ENCODE measurements at regions not wholly inside any gene's neighbourhood (a gene's known extent, or its start where the extent isn't known, plus 50 kb on each side); places are given as distances from the start of the nearest gene placed in this dataset.

DNA sequence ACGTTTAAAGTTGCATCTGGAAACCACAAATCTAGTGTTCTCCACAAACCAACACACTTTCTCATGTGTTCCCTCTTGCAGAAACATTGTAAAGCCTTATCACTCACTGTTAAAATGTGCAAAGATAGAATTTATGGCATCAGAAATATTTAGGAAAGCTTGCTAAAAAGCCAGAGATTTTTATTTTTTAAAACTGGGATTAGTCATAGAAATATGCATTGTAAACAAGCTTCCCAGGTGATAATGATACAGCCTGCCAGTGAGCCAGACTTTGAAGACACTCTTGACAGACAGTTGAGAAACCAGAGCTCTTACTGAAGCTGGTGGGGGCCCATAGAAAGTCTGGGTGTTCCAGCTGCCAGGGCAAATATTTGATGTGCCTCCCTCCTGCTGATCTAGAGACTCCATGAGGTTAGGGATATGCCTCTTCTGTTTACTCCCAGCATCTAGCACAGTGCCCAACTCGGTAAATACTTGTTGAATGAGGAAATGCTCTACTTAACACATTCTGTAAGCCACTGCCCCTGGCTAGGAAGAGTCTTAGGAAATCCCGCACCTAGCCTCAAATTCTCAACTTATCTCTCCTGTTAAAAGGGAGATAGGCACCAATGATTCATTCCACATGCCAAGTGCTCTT is 179.0 kb upstream of the RASGEF1B start:
- no peak overlapping the region for H3K27ac ChIP-seq (ENCODE audit: control insufficient read depth, insufficient read depth, low read length)
- no peak overlapping the region for H3K4me2 ChIP-seq (ENCODE audit: control insufficient read depth, extremely low read depth, insufficient read depth, low read depth, low read length)
- H3K36me3 ChIP-seq (ENCODE audit: control insufficient read depth in 2 of 2, extremely low read depth in 1 of 2, insufficient read depth in 2 of 2, low read length in 2 of 2), result no peaks in the 10 kb centered on the region
- DNase-seq (ENCODE audit: low read depth, low spot score) (no peak), FAIRE-seq (no peak)
- H3K9me1 ChIP-seq (ENCODE audit: control insufficient read depth, extremely low read depth, insufficient read depth, low read length), result no peaks in the 10 kb centered on the region
- H2AFZ ChIP-seq (ENCODE audit: control insufficient read depth, low read length), result no peak overlapping the region
- dilution Hi-C loops (cut with MboI; ENCODE audit: extremely low pct_ligation_motif_present, low sequenced_read_pairs), result no loop called here
- TF ChIP-seq EZH2 (IDR thresholded peaks at IDR 0.05; ENCODE audit: low read length), result no peak
- TF ChIP-seq, protein P1, sequence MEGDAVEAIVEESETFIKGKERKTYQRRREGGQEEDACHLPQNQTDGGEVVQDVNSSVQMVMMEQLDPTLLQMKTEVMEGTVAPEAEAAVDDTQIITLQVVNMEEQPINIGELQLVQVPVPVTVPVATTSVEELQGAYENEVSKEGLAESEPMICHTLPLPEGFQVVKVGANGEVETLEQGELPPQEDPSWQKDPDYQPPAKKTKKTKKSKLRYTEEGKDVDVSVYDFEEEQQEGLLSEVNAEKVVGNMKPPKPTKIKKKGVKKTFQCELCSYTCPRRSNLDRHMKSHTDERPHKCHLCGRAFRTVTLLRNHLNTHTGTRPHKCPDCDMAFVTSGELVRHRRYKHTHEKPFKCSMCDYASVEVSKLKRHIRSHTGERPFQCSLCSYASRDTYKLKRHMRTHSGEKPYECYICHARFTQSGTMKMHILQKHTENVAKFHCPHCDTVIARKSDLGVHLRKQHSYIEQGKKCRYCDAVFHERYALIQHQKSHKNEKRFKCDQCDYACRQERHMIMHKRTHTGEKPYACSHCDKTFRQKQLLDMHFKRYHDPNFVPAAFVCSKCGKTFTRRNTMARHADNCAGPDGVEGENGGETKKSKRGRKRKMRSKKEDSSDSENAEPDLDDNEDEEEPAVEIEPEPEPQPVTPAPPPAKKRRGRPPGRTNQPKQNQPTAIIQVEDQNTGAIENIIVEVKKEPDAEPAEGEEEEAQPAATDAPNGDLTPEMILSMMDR (optimal IDR thresholded peaks at IDR 0.05 in 1 of 3, IDR thresholded peaks at IDR 0.05 in 1 of 3, conservative IDR thresholded peaks at IDR 0.05 in 1 of 3; ENCODE audit: extremely low read depth in 1 of 3, insufficient read depth in 2 of 3, low read length in 3 of 3), result no peak
- no peak overlapping the region for H3K9ac ChIP-seq (ENCODE audit: control insufficient read depth, extremely low read depth, insufficient read depth, low read length)
- H4K20me1 ChIP-seq (ENCODE audit: control insufficient read depth, extremely low read depth, insufficient read depth, low read length), result no peaks in the 10 kb centered on the region
- no peaks in the 10 kb centered on the region for H3K9me3 ChIP-seq (ENCODE audit: control insufficient read depth, low read depth, low read length)
- no peaks in the 10 kb centered on the region for H3K4me1 ChIP-seq (ENCODE audit: control insufficient read depth, extremely low read depth, insufficient read depth, low read length)
- H3K79me2 ChIP-seq (ENCODE audit: control insufficient read depth, insufficient read depth, low read length), result no peaks in the 10 kb centered on the region
- no peaks in the 10 kb centered on the region for H3K27me3 ChIP-seq (ENCODE audit: control insufficient read depth, extremely low read depth, insufficient read depth, low read length)
- H3K4me3 ChIP-seq (ENCODE audit: control insufficient read depth in 2 of 3, extremely low read depth in 1 of 3, insufficient read depth in 2 of 3, low read depth in 1 of 3, low read length in 3 of 3), result no peak overlapping the region

DNA sequence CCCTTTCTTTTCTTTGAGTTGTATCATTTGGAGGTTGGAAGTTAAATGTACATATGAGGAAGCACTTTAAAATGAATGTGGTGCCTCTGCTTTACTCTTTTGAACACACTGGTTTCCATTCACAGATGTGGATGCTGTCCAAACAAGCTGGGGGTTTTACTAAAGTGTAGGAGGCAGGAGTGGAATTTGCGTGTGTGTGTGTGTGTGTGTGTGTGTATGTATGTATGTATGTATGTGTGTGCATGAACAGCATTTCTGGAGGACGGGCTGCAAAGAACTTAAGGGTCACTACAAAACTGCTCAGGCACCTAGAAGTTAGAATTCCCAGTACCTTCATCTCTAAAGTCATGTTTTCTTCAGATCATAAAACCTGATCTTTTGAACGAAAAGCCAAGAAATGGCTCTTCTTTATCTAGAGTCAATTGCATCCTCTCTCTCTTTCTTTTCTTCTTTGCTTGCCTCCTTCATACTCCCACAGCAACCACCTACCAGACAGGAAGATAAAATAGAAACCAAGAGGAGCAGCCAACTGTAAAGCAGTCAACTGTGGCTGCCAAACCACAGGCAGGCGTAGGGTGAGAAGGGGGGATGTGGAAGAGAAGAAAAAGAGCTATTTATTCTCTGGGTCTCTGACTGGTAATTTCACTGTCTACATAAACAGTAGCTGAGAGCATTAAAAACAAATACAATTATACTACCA is 177.0 kb upstream of the RASGEF1B start:
- no peak for FAIRE-seq
- Histone ChIP-seq H3K4me3 (ENCODE audit: control insufficient read depth in 2 of 3, extremely low read depth in 1 of 3, insufficient read depth in 2 of 3, low read depth in 1 of 3, low read length in 3 of 3) (no peak overlapping the region), H3K9me3 (ENCODE audit: control insufficient read depth, low read depth, low read length) (no peaks in the 10 kb centered on the region), H2AFZ (ENCODE audit: control insufficient read depth, low read length) (no peak overlapping the region), H3K9me1 (ENCODE audit: control insufficient read depth, extremely low read depth, insufficient read depth, low read length) (no peaks in the 10 kb centered on the region), H3K27ac (ENCODE audit: control insufficient read depth, insufficient read depth, low read length) (no peak overlapping the region), H3K36me3 (ENCODE audit: control insufficient read depth in 2 of 2, extremely low read depth in 1 of 2, insufficient read depth in 2 of 2, low read length in 2 of 2) (no peaks in the 10 kb centered on the region), H3K79me2 (ENCODE audit: control insufficient read depth, insufficient read depth, low read length) (no peaks in the 10 kb centered on the region), H4K20me1 (ENCODE audit: control insufficient read depth, extremely low read depth, insufficient read depth, low read length) (no peaks in the 10 kb centered on the region), H3K4me2 (ENCODE audit: control insufficient read depth, extremely low read depth, insufficient read depth, low read depth, low read length) (no peak overlapping the region), H3K27me3 (ENCODE audit: control insufficient read depth, extremely low read depth, insufficient read depth, low read length) (no peaks in the 10 kb centered on the region), H3K4me1 (ENCODE audit: control insufficient read depth, extremely low read depth, insufficient read depth, low read length) (no peaks in the 10 kb centered on the region), H3K9ac (ENCODE audit: control insufficient read depth, extremely low read depth, insufficient read depth, low read length) (no peak overlapping the region)
- TF ChIP-seq EZH2 (IDR thresholded peaks at IDR 0.05; ENCODE audit: low read length), result no peak
- TF ChIP-seq, protein P1 (optimal IDR thresholded peaks at IDR 0.05 in 1 of 3, IDR thresholded peaks at IDR 0.05 in 1 of 3, conservative IDR thresholded peaks at IDR 0.05 in 1 of 3; ENCODE audit: extremely low read depth in 1 of 3, insufficient read depth in 2 of 3, low read length in 3 of 3), result no peak
- dilution Hi-C loops (cut with MboI; ENCODE audit: extremely low pct_ligation_motif_present, low sequenced_read_pairs), result no loop called here
- DNase-seq (ENCODE audit: low read depth, low spot score), result no peak

Measured in keratinocyte (primary cell).